ENCODE measurements at regions not wholly inside any gene's neighbourhood (a gene's known extent, or its start where the extent isn't known, plus 50 kb on each side); places are given as distances from the start of the nearest gene placed in this dataset.
"Not testable (repeated sequence)": the region's sequence is repeated elsewhere in the genome, so short reads cannot be mapped to it uniquely, and the experiment has no call there.

- H3K23ac ChIP-seq (ENCODE audit: insufficient read length, low read depth, low read length); H2BK20ac ChIP-seq (ENCODE audit: low read depth, low read length, poor library complexity, severe bottlenecking); H3K9ac ChIP-seq (ENCODE audit: extremely low read depth, insufficient read length, low read length); H4K91ac ChIP-seq (ENCODE audit: insufficient read length, low read depth, low read length); H2BK12ac ChIP-seq (ENCODE audit: insufficient read length, low read depth, low read length); H2BK5ac ChIP-seq (ENCODE audit: insufficient read length, low read length); H3K27me3 Mint-ChIP-seq (ENCODE audit: low read depth); H3K27ac ChIP-seq (ENCODE audit: insufficient read length, low read depth, low read length); H3K36me3 Mint-ChIP-seq (ENCODE audit: insufficient read depth in 1 of 3, low read depth in 3 of 3); DNase-seq; H3K4ac ChIP-seq (ENCODE audit: low read depth, low read length); H3K23me2 ChIP-seq (ENCODE audit: insufficient read length, low read depth, low read length, poor library complexity, severe bottlenecking); H3K4me1 ChIP-seq (ENCODE audit: insufficient read depth, low read length); H3K79me1 ChIP-seq (ENCODE audit: insufficient read depth, low read depth, low read length, poor library complexity, severe bottlenecking); H3K79me2 ChIP-seq (ENCODE audit: insufficient read depth, low read length); H4K20me1 ChIP-seq (ENCODE audit: control insufficient read depth, insufficient read depth, insufficient read length); H3K56ac ChIP-seq (ENCODE audit: insufficient read length, low read depth, low read length); H2BK120ac ChIP-seq (ENCODE audit: low read depth, low read length, poor library complexity, severe bottlenecking); H3K4me1 Mint-ChIP-seq; H4K5ac ChIP-seq (ENCODE audit: insufficient read length, low read depth, low read length); H3K4me2 ChIP-seq (ENCODE audit: insufficient read depth, insufficient read length, low read length); H3K14ac ChIP-seq (ENCODE audit: insufficient read depth, low read length); H2AFZ ChIP-seq (ENCODE audit: low read length); H3K4me3 Mint-ChIP-seq; H4K8ac ChIP-seq (replicated peaks; ENCODE audit: insufficient read length, low read depth, low read length); H3K27me3 ChIP-seq (ENCODE audit: insufficient read depth, low read length); H3K18ac ChIP-seq (ENCODE audit: insufficient read length, low read depth, low read length); H3K27ac Mint-ChIP-seq; H3T11ph ChIP-seq (ENCODE audit: low read length); H3K9me3 Mint-ChIP-seq; H3K9me3 ChIP-seq (ENCODE audit: control insufficient read depth, low read depth, low read length); H2BK15ac ChIP-seq (ENCODE audit: low read depth, low read length); H2AK5ac ChIP-seq (ENCODE audit: insufficient read length, low read length): not testable (repeated sequence)
- WGBS (ENCODE audit: extremely low coverage, insufficient read length, low lambda C conversion rate): no CpG with 5 or more reads among the region's 4 CpGs
Observed at GRCh38 chr2:17202628-17203027, 315.6 kb downstream of the RAD51AP2 start.

Measured in H9 (cell line).